ENCODE measurements at regions not wholly inside any gene's neighbourhood (a gene's known extent, or its start where the extent isn't known, plus 50 kb on each side); places are given as distances from the start of the nearest gene placed in this dataset.

- TF ChIP-seq RAD21 (IDR thresholded peaks at IDR 0.05; ENCODE audit: low read depth) (no peak), EP300 (IDR thresholded peaks at IDR 0.05; ENCODE audit: borderline replicate concordance) (no peak)
Measured at GRCh38 chr2:18924886-18925285, 335.5 kb upstream of the NT5C1B start.
